ENCODE measurements at regions not wholly inside any gene's neighbourhood (a gene's known extent, or its start where the extent isn't known, plus 50 kb on each side); places are given as distances from the start of the nearest gene placed in this dataset.

DNA sequence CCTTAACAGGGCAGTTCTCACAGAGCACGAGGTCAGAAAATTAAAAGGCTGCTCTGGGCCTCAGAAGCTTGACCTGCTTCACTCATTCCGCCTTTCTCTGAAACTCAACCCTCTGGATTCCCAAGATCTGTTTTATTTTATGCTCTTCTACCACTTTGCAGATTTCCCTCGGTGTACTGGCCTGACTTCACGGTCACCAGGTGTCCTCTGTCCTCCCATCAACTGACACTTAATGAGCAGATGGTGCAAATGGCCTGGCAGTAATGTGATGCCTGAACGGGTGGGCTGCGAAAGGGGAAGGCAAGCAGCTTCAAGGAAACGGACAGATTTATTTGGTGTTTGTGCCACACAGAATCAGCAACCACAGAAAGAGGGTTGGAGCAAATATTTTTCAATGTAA, 169.7 kb upstream of the TFAP2D start:
- no peak for TF ChIP-seq EZH2 (IDR thresholded peaks at IDR 0.05; ENCODE audit: low read length)
- TF ChIP-seq, protein P1, sequence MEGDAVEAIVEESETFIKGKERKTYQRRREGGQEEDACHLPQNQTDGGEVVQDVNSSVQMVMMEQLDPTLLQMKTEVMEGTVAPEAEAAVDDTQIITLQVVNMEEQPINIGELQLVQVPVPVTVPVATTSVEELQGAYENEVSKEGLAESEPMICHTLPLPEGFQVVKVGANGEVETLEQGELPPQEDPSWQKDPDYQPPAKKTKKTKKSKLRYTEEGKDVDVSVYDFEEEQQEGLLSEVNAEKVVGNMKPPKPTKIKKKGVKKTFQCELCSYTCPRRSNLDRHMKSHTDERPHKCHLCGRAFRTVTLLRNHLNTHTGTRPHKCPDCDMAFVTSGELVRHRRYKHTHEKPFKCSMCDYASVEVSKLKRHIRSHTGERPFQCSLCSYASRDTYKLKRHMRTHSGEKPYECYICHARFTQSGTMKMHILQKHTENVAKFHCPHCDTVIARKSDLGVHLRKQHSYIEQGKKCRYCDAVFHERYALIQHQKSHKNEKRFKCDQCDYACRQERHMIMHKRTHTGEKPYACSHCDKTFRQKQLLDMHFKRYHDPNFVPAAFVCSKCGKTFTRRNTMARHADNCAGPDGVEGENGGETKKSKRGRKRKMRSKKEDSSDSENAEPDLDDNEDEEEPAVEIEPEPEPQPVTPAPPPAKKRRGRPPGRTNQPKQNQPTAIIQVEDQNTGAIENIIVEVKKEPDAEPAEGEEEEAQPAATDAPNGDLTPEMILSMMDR (optimal IDR thresholded peaks at IDR 0.05 in 1 of 3, IDR thresholded peaks at IDR 0.05 in 1 of 3, conservative IDR thresholded peaks at IDR 0.05 in 1 of 3; ENCODE audit: extremely low read depth in 1 of 3, insufficient read depth in 2 of 3, low read length in 3 of 3): no peak
- H3K4me2 ChIP-seq (ENCODE audit: control insufficient read depth, extremely low read depth, insufficient read depth, low read depth, low read length): no peak overlapping the region
- no peak overlapping the region for H3K4me3 ChIP-seq (ENCODE audit: control insufficient read depth in 2 of 3, extremely low read depth in 1 of 3, insufficient read depth in 2 of 3, low read depth in 1 of 3, low read length in 3 of 3)
- H2AFZ ChIP-seq (ENCODE audit: control insufficient read depth, low read length): no peak overlapping the region
- no peaks in the 10 kb centered on the region for H3K9me3 ChIP-seq (ENCODE audit: control insufficient read depth, low read depth, low read length)
- H3K36me3 ChIP-seq (ENCODE audit: control insufficient read depth in 2 of 2, extremely low read depth in 1 of 2, insufficient read depth in 2 of 2, low read length in 2 of 2): no peaks in the 10 kb centered on the region
- H3K27me3 ChIP-seq (ENCODE audit: control insufficient read depth, extremely low read depth, insufficient read depth, low read length): no peaks in the 10 kb centered on the region
- H3K9me1 ChIP-seq (ENCODE audit: control insufficient read depth, extremely low read depth, insufficient read depth, low read length): no peaks in the 10 kb centered on the region
- no peak overlapping the region for H3K9ac ChIP-seq (ENCODE audit: control insufficient read depth, extremely low read depth, insufficient read depth, low read length)
- dilution Hi-C loops (cut with MboI; ENCODE audit: extremely low pct_ligation_motif_present, low sequenced_read_pairs): no loop called here
- no peak for FAIRE-seq
- H3K79me2 ChIP-seq (ENCODE audit: control insufficient read depth, insufficient read depth, low read length): no peaks in the 10 kb centered on the region
- no peaks in the 10 kb centered on the region for H3K4me1 ChIP-seq (ENCODE audit: control insufficient read depth, extremely low read depth, insufficient read depth, low read length)
- no peak for DNase-seq (ENCODE audit: low read depth, low spot score)
- H3K27ac ChIP-seq (ENCODE audit: control insufficient read depth, insufficient read depth, low read length): no peak overlapping the region
- no peaks in the 10 kb centered on the region for H4K20me1 ChIP-seq (ENCODE audit: control insufficient read depth, extremely low read depth, insufficient read depth, low read length)

DNA sequence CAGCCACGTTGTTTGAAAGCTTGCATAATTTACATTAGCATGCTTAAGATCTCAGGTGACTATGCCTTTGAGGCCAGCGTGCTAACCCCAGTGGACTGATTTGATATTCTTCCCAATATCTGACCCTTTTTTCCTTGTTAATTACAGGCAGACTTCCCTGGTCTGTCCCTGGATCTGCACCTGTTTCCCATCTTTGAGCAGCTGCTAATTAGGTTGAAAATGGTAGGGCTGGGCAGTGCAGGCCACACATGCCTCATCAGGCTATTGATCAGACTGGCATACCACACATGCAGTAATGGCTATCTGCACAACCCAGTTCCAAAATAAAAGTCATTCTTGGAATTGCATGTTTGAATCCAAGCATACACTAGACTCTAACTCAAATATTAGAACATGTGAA, 164.3 kb upstream of the TFAP2D start:
- FAIRE-seq (no peak), DNase-seq (ENCODE audit: low read depth, low spot score) (no peak)
- dilution Hi-C loops (cut with MboI; ENCODE audit: extremely low pct_ligation_motif_present, low sequenced_read_pairs): no loop called here
- Histone ChIP-seq H4K20me1 (ENCODE audit: control insufficient read depth, extremely low read depth, insufficient read depth, low read length) (no peaks in the 10 kb centered on the region), H3K27me3 (ENCODE audit: control insufficient read depth, extremely low read depth, insufficient read depth, low read length) (no peaks in the 10 kb centered on the region), H3K36me3 (ENCODE audit: control insufficient read depth in 2 of 2, extremely low read depth in 1 of 2, insufficient read depth in 2 of 2, low read length in 2 of 2) (no peaks in the 10 kb centered on the region), H2AFZ (ENCODE audit: control insufficient read depth, low read length) (no peak overlapping the region), H3K9ac (ENCODE audit: control insufficient read depth, extremely low read depth, insufficient read depth, low read length) (no peak overlapping the region), H3K9me1 (ENCODE audit: control insufficient read depth, extremely low read depth, insufficient read depth, low read length) (no peaks in the 10 kb centered on the region), H3K79me2 (ENCODE audit: control insufficient read depth, insufficient read depth, low read length) (no peaks in the 10 kb centered on the region), H3K27ac (ENCODE audit: control insufficient read depth, insufficient read depth, low read length) (no peak overlapping the region), H3K4me2 (ENCODE audit: control insufficient read depth, extremely low read depth, insufficient read depth, low read depth, low read length) (no peak overlapping the region), H3K4me3 (ENCODE audit: control insufficient read depth in 2 of 3, extremely low read depth in 1 of 3, insufficient read depth in 2 of 3, low read depth in 1 of 3, low read length in 3 of 3) (no peak overlapping the region), H3K9me3 (ENCODE audit: control insufficient read depth, low read depth, low read length) (no peaks in the 10 kb centered on the region), H3K4me1 (ENCODE audit: control insufficient read depth, extremely low read depth, insufficient read depth, low read length) (no peaks in the 10 kb centered on the region)
- TF ChIP-seq EZH2 (IDR thresholded peaks at IDR 0.05; ENCODE audit: low read length): no peak
- TF ChIP-seq, protein P1 (optimal IDR thresholded peaks at IDR 0.05 in 1 of 3, IDR thresholded peaks at IDR 0.05 in 1 of 3, conservative IDR thresholded peaks at IDR 0.05 in 1 of 3; ENCODE audit: extremely low read depth in 1 of 3, insufficient read depth in 2 of 3, low read length in 3 of 3): no peak

Measured in keratinocyte (primary cell).